Gastrocnemius medialis (tissue), 4 donors: ENCODE measurements at regions not wholly inside any gene's neighbourhood (a gene's known extent, or its start where the extent isn't known, plus 50 kb on each side); places are given as distances from the start of the nearest gene placed in this dataset.

Experiments
- POLR2A ChIP-seq, 2 donors: fragments of 450-650 bp; IDR thresholded peaks; one replicate each; pipeline ENCODE4 v1.6.1; 2017; ENCODE audit warnings: antibody characterized with exemption in 2 of 2, mild to moderate bottlenecking in 2 of 2, moderate library complexity in 2 of 2
- TF ChIP-seq, protein P1 (sequence below), 5 experiments: fragments of 450-650 bp in 3 of 5; fragments of 200-600 bp in 2 of 5; sonication (generic) in 2 of 5; IDR thresholded peaks in 4 of 5; conservative IDR thresholded peaks in 1 of 5; 1 replicate in 4 of 5; 2 replicates in 1 of 5; pipeline ENCODE4 v1.5.1; 2016 to 2019; ENCODE audit warnings: antibody characterized with exemption in 5 of 5, mild to moderate bottlenecking in 3 of 5, moderate library complexity in 3 of 5

GRCh38 chr6:113015249-113015648 is 668.1 kb downstream of the RFPL4B start:
- TF ChIP-seq, protein P1, sequence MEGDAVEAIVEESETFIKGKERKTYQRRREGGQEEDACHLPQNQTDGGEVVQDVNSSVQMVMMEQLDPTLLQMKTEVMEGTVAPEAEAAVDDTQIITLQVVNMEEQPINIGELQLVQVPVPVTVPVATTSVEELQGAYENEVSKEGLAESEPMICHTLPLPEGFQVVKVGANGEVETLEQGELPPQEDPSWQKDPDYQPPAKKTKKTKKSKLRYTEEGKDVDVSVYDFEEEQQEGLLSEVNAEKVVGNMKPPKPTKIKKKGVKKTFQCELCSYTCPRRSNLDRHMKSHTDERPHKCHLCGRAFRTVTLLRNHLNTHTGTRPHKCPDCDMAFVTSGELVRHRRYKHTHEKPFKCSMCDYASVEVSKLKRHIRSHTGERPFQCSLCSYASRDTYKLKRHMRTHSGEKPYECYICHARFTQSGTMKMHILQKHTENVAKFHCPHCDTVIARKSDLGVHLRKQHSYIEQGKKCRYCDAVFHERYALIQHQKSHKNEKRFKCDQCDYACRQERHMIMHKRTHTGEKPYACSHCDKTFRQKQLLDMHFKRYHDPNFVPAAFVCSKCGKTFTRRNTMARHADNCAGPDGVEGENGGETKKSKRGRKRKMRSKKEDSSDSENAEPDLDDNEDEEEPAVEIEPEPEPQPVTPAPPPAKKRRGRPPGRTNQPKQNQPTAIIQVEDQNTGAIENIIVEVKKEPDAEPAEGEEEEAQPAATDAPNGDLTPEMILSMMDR (IDR thresholded peaks at IDR 0.05 in 4 of 5, conservative IDR thresholded peaks at IDR 0.05 in 1 of 5) = no peak
- no peak for TF ChIP-seq POLR2A (IDR thresholded peaks at IDR 0.05)
